ENCODE measurements at regions not wholly inside any gene's neighbourhood (a gene's known extent, or its start where the extent isn't known, plus 50 kb on each side); places are given as distances from the start of the nearest gene placed in this dataset.

- no peak for DNase-seq (ENCODE audit: unreplicated experiment)
- H3K27me3 Mint-ChIP-seq (ENCODE audit: insufficient read depth, unreplicated experiment) = peaks cover 14% of the 10 kb centered on the region
- no peaks in the 10 kb centered on the region for H3K4me1 Mint-ChIP-seq (ENCODE audit: insufficient read depth, unreplicated experiment)
- POLR2A ChIA-PET = no interaction called here
- H3K9me3 Mint-ChIP-seq (ENCODE audit: unreplicated experiment) = no peaks in the 10 kb centered on the region
- intact Hi-C loops (cut with micrococcal nuclease) = no loop called here
- TF ChIP-seq CTCF (IDR thresholded peaks at IDR 0.05; ENCODE audit: unreplicated experiment) = no peak
- H3K27ac Mint-ChIP-seq (ENCODE audit: low read depth, unreplicated experiment) = no peak overlapping the region
- BruUV-seq (replicated peaks) = no TSS peak
- H3K36me3 Mint-ChIP-seq (ENCODE audit: insufficient read depth, unreplicated experiment) = no peaks in the 10 kb centered on the region
- H3K4me3 Mint-ChIP-seq (ENCODE audit: unreplicated experiment) = no peak overlapping the region
- CTCF ChIA-PET = no interaction called here
Measured at GRCh38 chr1:38244218-38244845, 197.7 kb upstream of the POU3F1 start.

- intact Hi-C loops (cut with micrococcal nuclease) = no loop called here
- no peaks in the 10 kb centered on the region for H3K36me3 Mint-ChIP-seq (ENCODE audit: insufficient read depth, unreplicated experiment)
- peak; percentile 33 for DNase-seq (ENCODE audit: unreplicated experiment)
- TF ChIP-seq CTCF (IDR thresholded peaks at IDR 0.05; ENCODE audit: unreplicated experiment) = no peak
- BruUV-seq (replicated peaks) = no TSS peak
- CTCF ChIA-PET = no interaction called here
- H3K4me3 Mint-ChIP-seq (ENCODE audit: unreplicated experiment) = no peak overlapping the region
- H3K9me3 Mint-ChIP-seq (ENCODE audit: unreplicated experiment) = no peaks in the 10 kb centered on the region
- POLR2A ChIA-PET = no interaction called here
- peaks cover 1% of the 10 kb centered on the region for H3K27me3 Mint-ChIP-seq (ENCODE audit: insufficient read depth, unreplicated experiment)
- H3K27ac Mint-ChIP-seq (ENCODE audit: low read depth, unreplicated experiment) = no peak overlapping the region
- H3K4me1 Mint-ChIP-seq (ENCODE audit: insufficient read depth, unreplicated experiment) = no peaks in the 10 kb centered on the region
Measured at GRCh38 chr1:38243106-38243505, 196.5 kb upstream of the POU3F1 start.

- H3K9me3 Mint-ChIP-seq (ENCODE audit: unreplicated experiment) = no peaks in the 10 kb centered on the region
- no peaks in the 10 kb centered on the region for H3K36me3 Mint-ChIP-seq (ENCODE audit: insufficient read depth, unreplicated experiment)
- no TSS peak for BruUV-seq (replicated peaks)
- ChIA-PET POLR2A (no interaction called here), CTCF (interaction anchor here (0.5 kb wide), 1 partner anchor 15 kb away, joined by 3 read pairs; no protein-coding TSS in a partner anchor)
- TF ChIP-seq CTCF (IDR thresholded peaks at IDR 0.05; ENCODE audit: unreplicated experiment) = no peak
- no peak for DNase-seq (ENCODE audit: unreplicated experiment)
- intact Hi-C loops (cut with micrococcal nuclease) = no loop called here
- H3K27ac Mint-ChIP-seq (ENCODE audit: low read depth, unreplicated experiment) = no peak overlapping the region
- no peak overlapping the region for H3K4me3 Mint-ChIP-seq (ENCODE audit: unreplicated experiment)
- H3K27me3 Mint-ChIP-seq (ENCODE audit: insufficient read depth, unreplicated experiment) = no peaks in the 10 kb centered on the region
- no peaks in the 10 kb centered on the region for H3K4me1 Mint-ChIP-seq (ENCODE audit: insufficient read depth, unreplicated experiment)
Measured at GRCh38 chr1:38242506-38242905, 195.9 kb upstream of the POU3F1 start.

GRCh38 chr1:38241594-38242334, 195.2 kb upstream of the POU3F1 start:
- intact Hi-C loops (cut with micrococcal nuclease) = no loop called here
- DNase-seq (ENCODE audit: unreplicated experiment) = no peak
- no peaks in the 10 kb centered on the region for H3K9me3 Mint-ChIP-seq (ENCODE audit: unreplicated experiment)
- no peaks in the 10 kb centered on the region for H3K36me3 Mint-ChIP-seq (ENCODE audit: insufficient read depth, unreplicated experiment)
- no peaks in the 10 kb centered on the region for H3K4me1 Mint-ChIP-seq (ENCODE audit: insufficient read depth, unreplicated experiment)
- H3K27me3 Mint-ChIP-seq (ENCODE audit: insufficient read depth, unreplicated experiment) = peaks cover 7% of the 10 kb centered on the region
- BruUV-seq (replicated peaks) = no TSS peak
- no peak for TF ChIP-seq CTCF (IDR thresholded peaks at IDR 0.05; ENCODE audit: unreplicated experiment)
- CTCF ChIA-PET = interaction anchor here (0.8 kb wide), 1 partner anchor 195 kb away, joined by 3 read pairs; the partner anchor contains the start of gene POU3F1
- POLR2A ChIA-PET = no interaction called here
- H3K27ac Mint-ChIP-seq (ENCODE audit: low read depth, unreplicated experiment) = no peak overlapping the region
- no peak overlapping the region for H3K4me3 Mint-ChIP-seq (ENCODE audit: unreplicated experiment)
